ENCODE measurements at regions not wholly inside any gene's neighbourhood (a gene's known extent, or its start where the extent isn't known, plus 50 kb on each side); places are given as distances from the start of the nearest gene placed in this dataset.

- peak in 1 of 14 experiments; percentile 2 for DNase-seq
- intact Hi-C loops (cut with DNase I, micrococcal nuclease) = loop anchor here in 1 of 2 experiments (2.0 kb wide), 1 partner anchor 325 kb away; no protein-coding TSS in a partner anchor
Observed at GRCh38 chr20:63057171-63058117, 50.7 kb upstream of the BHLHE23 start.

GRCh38 chr20:63056236-63057170 lies 49.7 kb upstream of the BHLHE23 start:
- Histone ChIP-seq H3K9me3 (ENCODE audit: control insufficient read depth in 1 of 2, insufficient read depth in 1 of 2, low read length in 2 of 2) (peaks cover 0 to 11% of the 10 kb centered on the region in 2 experiments), H3K27me3 (ENCODE audit: control insufficient read depth in 1 of 2, insufficient read depth in 2 of 2, low read length in 2 of 2) (peaks cover 10 to 16% of the 10 kb centered on the region in 2 experiments), H3K36me3 (ENCODE audit: insufficient read depth, low read length) (no peaks in the 10 kb centered on the region), H3K27ac (ENCODE audit: low read depth in 1 of 2, low read length in 2 of 2) (no peak overlapping the region), H3K4me1 (ENCODE audit: insufficient read depth, low read length) (peaks cover 8% of the 10 kb centered on the region), H3K4me3 (ENCODE audit: low read length) (no peak overlapping the region)
- TF ChIP-seq, protein P1, sequence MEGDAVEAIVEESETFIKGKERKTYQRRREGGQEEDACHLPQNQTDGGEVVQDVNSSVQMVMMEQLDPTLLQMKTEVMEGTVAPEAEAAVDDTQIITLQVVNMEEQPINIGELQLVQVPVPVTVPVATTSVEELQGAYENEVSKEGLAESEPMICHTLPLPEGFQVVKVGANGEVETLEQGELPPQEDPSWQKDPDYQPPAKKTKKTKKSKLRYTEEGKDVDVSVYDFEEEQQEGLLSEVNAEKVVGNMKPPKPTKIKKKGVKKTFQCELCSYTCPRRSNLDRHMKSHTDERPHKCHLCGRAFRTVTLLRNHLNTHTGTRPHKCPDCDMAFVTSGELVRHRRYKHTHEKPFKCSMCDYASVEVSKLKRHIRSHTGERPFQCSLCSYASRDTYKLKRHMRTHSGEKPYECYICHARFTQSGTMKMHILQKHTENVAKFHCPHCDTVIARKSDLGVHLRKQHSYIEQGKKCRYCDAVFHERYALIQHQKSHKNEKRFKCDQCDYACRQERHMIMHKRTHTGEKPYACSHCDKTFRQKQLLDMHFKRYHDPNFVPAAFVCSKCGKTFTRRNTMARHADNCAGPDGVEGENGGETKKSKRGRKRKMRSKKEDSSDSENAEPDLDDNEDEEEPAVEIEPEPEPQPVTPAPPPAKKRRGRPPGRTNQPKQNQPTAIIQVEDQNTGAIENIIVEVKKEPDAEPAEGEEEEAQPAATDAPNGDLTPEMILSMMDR (IDR thresholded peaks at IDR 0.05) = peak; percentile 83
- Mint-ChIP-seq H3K4me1 (ENCODE audit: low read depth) (no peaks in the 10 kb centered on the region), H3K36me3 (ENCODE audit: low read depth) (no peaks in the 10 kb centered on the region), H3K9me3 (no peaks in the 10 kb centered on the region), H3K4me3 (no peak overlapping the region), H3K27me3 (peaks cover 18% of the 10 kb centered on the region), H3K27ac (no peak overlapping the region)
- ATAC-seq (ENCODE audit: poor library complexity) = peak; percentile 72
- CTCF ChIA-PET = interaction anchor here (1.1 kb wide), 1 partner anchor 124 kb away, joined by 3 read pairs; no protein-coding TSS in a partner anchor
- intact Hi-C loops (cut with DNase I, micrococcal nuclease) = loop anchor here (1.0 to 2.0 kb wide), 2 partner anchors 123 to 326 kb away; no protein-coding TSS in a partner anchor
- DNase-seq = peak in 11 of 14 experiments; percentile 17 to 67 (median 33)
- POLR2A ChIA-PET = no interaction called here

More at GRCh38 chr20:63057171-63058117, 50.7 kb upstream of the BHLHE23 start:
- Histone ChIP-seq H3K4me3 (ENCODE audit: low read length) (no peak overlapping the region), H3K27ac (ENCODE audit: low read depth in 1 of 2, low read length in 2 of 2) (no peak overlapping the region), H3K9me3 (ENCODE audit: control insufficient read depth in 1 of 2, insufficient read depth in 1 of 2, low read length in 2 of 2) (peaks cover 0 to 11% of the 10 kb centered on the region in 2 experiments), H3K4me1 (ENCODE audit: insufficient read depth, low read length) (peaks cover 8% of the 10 kb centered on the region), H3K36me3 (ENCODE audit: insufficient read depth, low read length) (no peaks in the 10 kb centered on the region), H3K27me3 (ENCODE audit: control insufficient read depth in 1 of 2, insufficient read depth in 2 of 2, low read length in 2 of 2) (peaks cover 10 to 16% of the 10 kb centered on the region in 2 experiments)
- ChIA-PET CTCF (no interaction called here), POLR2A (no interaction called here)
- Mint-ChIP-seq H3K4me1 (ENCODE audit: low read depth) (no peaks in the 10 kb centered on the region), H3K27ac (no peak overlapping the region), H3K27me3 (peaks cover 19% of the 10 kb centered on the region), H3K36me3 (ENCODE audit: low read depth) (no peaks in the 10 kb centered on the region), H3K4me3 (no peak overlapping the region), H3K9me3 (no peaks in the 10 kb centered on the region)
- ATAC-seq (ENCODE audit: poor library complexity) = no peak
- TF ChIP-seq, protein P1 (IDR thresholded peaks at IDR 0.05) = no peak

All from CD4-positive, alpha-beta T cell (primary cell).